ENCODE measurements at regions not wholly inside any gene's neighbourhood (a gene's known extent, or its start where the extent isn't known, plus 50 kb on each side); places are given as distances from the start of the nearest gene placed in this dataset.

DNA sequence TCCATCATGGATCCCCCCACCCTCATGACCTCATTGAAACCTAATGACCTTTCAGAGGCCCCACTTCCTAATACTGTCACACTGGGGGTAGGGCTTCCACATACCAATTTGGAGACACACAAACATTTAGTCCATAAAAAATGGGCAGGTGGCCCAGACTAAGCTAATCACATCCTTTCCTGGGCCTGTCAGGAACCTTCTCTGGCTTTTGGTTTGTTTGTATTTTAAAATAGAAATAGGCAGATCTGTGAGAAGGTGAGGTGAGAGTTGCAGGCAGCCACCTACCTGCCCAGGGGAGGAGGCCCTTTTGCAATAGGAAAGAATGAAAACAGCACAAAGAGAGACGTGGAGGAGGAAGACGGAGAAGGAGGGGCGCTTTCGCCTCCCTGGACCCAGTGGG is 90.2 kb upstream of the BOD1 start (continued):
- no peak for TF ChIP-seq CHD7 (IDR thresholded peaks at IDR 0.05; ENCODE audit: insufficient replicate concordance, low read length)
- no peak for TF ChIP-seq SRF (IDR thresholded peaks at IDR 0.05; ENCODE audit: low read depth, low read length)
- no peak for TF ChIP-seq RXRA (IDR thresholded peaks at IDR 0.05; ENCODE audit: insufficient read depth, low read depth, low read length)
- no peak for TF ChIP-seq CHD2 (IDR thresholded peaks at IDR 0.05; ENCODE audit: low read length)
- no peak for TF ChIP-seq CBX8 (IDR thresholded peaks at IDR 0.05; ENCODE audit: borderline replicate concordance, low read depth, low read length)
- TF ChIP-seq TAF7 (optimal IDR thresholded peaks at IDR 0.05; ENCODE audit: borderline replicate concordance, low read depth, low read length) = no peak
- TF ChIP-seq TAF1 (IDR thresholded peaks at IDR 0.05; ENCODE audit: low read depth, low read length) = no peak
- no peak for TF ChIP-seq E2F6 (IDR thresholded peaks at IDR 0.05)
- TF ChIP-seq HDAC6 (IDR thresholded peaks at IDR 0.05; ENCODE audit: low read depth, low read length) = no peak
- no peak for TF ChIP-seq SIN3A (conservative IDR thresholded peaks at IDR 0.05 in 1 of 2, IDR thresholded peaks at IDR 0.05 in 1 of 2; ENCODE audit: low read depth in 1 of 2, low read length in 2 of 2)
- TF ChIP-seq EZH2 (IDR thresholded peaks at IDR 0.05; ENCODE audit: low read depth, low read length, severe bottlenecking) = no peak
- no peak for TF ChIP-seq JUN (IDR thresholded peaks at IDR 0.05; ENCODE audit: low read depth, low read length)
